DMS 273 treated with DMSO at 0.1 percent for 48 hours (cell line): ENCODE measurements at regions not wholly inside any gene's neighbourhood (a gene's known extent, or its start where the extent isn't known, plus 50 kb on each side); places are given as distances from the start of the nearest gene placed in this dataset.
A peak's percentile ranks its signal among the peaks of the same experiment; 100 is the strongest.

ENCODE experiments used
- DNase-seq: peaks from one replicate; lab custom pipeline; 2025; lab: John Stamatoyannopoulos, UW

- peak; percentile 34 for DNase-seq
Observed at GRCh38 chr1:204736836-204737235, 51.3 kb upstream of the LRRN2 start.

GRCh38 chr1:204738506-204738905, 53.0 kb upstream of the LRRN2 start:
- DNase-seq, result no peak

GRCh38 chr1:204740354-204740753, 54.8 kb upstream of the LRRN2 start:
- DNase-seq, result no peak

GRCh38 chr1:204741440-204741839, 55.9 kb upstream of the LRRN2 start:
- DNase-seq, result no peak

- no peak for DNase-seq
Observed at GRCh38 chr1:204742676-204743251, 57.2 kb upstream of the LRRN2 start.

- no peak for DNase-seq
Observed at GRCh38 chr1:204744107-204744779, 58.7 kb upstream of the LRRN2 start.

GRCh38 chr1:204746838-204747442, 61.4 kb upstream of the LRRN2 start:
- DNase-seq, result peak; percentile 9

- no peak for DNase-seq
Observed at GRCh38 chr1:204751480-204751879, 65.9 kb upstream of the LRRN2 start.

GRCh38 chr1:204751883-204752687, 66.5 kb upstream of the LRRN2 start:
- no peak for DNase-seq

GRCh38 chr1:204752688-204753040, 67.1 kb upstream of the LRRN2 start:
- no peak for DNase-seq

- DNase-seq, result no peak
Observed at GRCh38 chr1:204754821-204755220, 69.3 kb upstream of the LRRN2 start.

GRCh38 chr1:204756349-204756748, 70.8 kb upstream of the LRRN2 start:
- DNase-seq, result no peak

- no peak for DNase-seq
Observed at GRCh38 chr1:204756811-204757210, 71.3 kb upstream of the LRRN2 start.

- DNase-seq, result no peak
Observed at GRCh38 chr1:204758601-204759000, 73.1 kb upstream of the LRRN2 start.

- no peak for DNase-seq
Observed at GRCh38 chr1:204760350-204760749, 74.8 kb upstream of the LRRN2 start.

GRCh38 chr1:204760757-204761156, 75.2 kb upstream of the LRRN2 start:
- DNase-seq, result peak; percentile 5

GRCh38 chr1:204763773-204764427, 78.4 kb upstream of the LRRN2 start:
- peak; percentile 35 for DNase-seq

GRCh38 chr1:204769997-204770396, 84.5 kb upstream of the LRRN2 start:
- no peak for DNase-seq

- DNase-seq, result no peak
Observed at GRCh38 chr1:204771358-204771757, 85.8 kb upstream of the LRRN2 start.

- no peak for DNase-seq
Observed at GRCh38 chr1:204773246-204773645, 87.7 kb upstream of the LRRN2 start.

- no peak for DNase-seq
Observed at GRCh38 chr1:204775546-204775945, 90.0 kb upstream of the LRRN2 start.

GRCh38 chr1:204777591-204777990, 92.1 kb upstream of the LRRN2 start:
- no peak for DNase-seq
